ENCODE measurements at regions not wholly inside any gene's neighbourhood (a gene's known extent, or its start where the extent isn't known, plus 50 kb on each side); places are given as distances from the start of the nearest gene placed in this dataset.

DNA sequence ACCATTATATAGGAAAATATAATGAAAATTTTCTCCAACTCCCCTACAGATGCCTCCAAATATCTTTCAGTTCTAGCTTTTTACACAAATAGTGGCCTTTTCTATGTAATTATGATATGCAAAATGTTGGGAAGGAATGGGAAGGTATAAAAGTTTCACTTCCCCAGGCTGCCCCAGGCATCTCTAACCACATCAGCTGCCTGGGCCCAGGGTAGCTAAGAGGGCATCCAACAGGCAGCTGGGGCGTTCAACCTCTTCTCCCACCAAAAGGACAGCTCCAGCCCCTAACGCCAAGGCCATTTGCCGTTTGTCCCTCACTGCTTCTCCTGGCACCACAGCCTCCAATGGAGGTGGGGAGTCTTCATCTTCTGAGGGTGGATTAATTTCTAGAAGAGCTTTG, 188.1 kb upstream of the TSC22D2 start:
- Histone ChIP-seq H3F3A (ENCODE audit: insufficient read depth) (no peaks in the 10 kb centered on the region), H3K27ac (ENCODE audit: low read depth, low read length) (no peak overlapping the region), H3K27me3 (ENCODE audit: low read length) (no peaks in the 10 kb centered on the region), H4K20me1 (ENCODE audit: low read depth, low read length) (no peaks in the 10 kb centered on the region), H3K4me2 (ENCODE audit: low read depth, low read length, poor library complexity, severe bottlenecking) (no peak overlapping the region), H2AFZ (ENCODE audit: low read depth, low read length, severe bottlenecking) (no peak overlapping the region), H3K9me3 (ENCODE audit: insufficient read depth, low read length) (no peaks in the 10 kb centered on the region), H3K79me2 (ENCODE audit: insufficient read depth, low read length) (no peaks in the 10 kb centered on the region), H3K9me2 (replicated peaks; ENCODE audit: insufficient read depth, low read length) (no peaks in the 10 kb centered on the region), H3K9ac (ENCODE audit: low read length) (no peak overlapping the region), H3K4me3 (ENCODE audit: insufficient read depth, low read length, poor library complexity, severe bottlenecking) (no peak overlapping the region), H3K36me3 (ENCODE audit: low read length) (no peaks in the 10 kb centered on the region)
- TF ChIP-seq, protein P1, sequence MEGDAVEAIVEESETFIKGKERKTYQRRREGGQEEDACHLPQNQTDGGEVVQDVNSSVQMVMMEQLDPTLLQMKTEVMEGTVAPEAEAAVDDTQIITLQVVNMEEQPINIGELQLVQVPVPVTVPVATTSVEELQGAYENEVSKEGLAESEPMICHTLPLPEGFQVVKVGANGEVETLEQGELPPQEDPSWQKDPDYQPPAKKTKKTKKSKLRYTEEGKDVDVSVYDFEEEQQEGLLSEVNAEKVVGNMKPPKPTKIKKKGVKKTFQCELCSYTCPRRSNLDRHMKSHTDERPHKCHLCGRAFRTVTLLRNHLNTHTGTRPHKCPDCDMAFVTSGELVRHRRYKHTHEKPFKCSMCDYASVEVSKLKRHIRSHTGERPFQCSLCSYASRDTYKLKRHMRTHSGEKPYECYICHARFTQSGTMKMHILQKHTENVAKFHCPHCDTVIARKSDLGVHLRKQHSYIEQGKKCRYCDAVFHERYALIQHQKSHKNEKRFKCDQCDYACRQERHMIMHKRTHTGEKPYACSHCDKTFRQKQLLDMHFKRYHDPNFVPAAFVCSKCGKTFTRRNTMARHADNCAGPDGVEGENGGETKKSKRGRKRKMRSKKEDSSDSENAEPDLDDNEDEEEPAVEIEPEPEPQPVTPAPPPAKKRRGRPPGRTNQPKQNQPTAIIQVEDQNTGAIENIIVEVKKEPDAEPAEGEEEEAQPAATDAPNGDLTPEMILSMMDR (IDR thresholded peaks at IDR 0.05; ENCODE audit: insufficient read depth, low read length, poor library complexity, severe bottlenecking), result no peak

DNA sequence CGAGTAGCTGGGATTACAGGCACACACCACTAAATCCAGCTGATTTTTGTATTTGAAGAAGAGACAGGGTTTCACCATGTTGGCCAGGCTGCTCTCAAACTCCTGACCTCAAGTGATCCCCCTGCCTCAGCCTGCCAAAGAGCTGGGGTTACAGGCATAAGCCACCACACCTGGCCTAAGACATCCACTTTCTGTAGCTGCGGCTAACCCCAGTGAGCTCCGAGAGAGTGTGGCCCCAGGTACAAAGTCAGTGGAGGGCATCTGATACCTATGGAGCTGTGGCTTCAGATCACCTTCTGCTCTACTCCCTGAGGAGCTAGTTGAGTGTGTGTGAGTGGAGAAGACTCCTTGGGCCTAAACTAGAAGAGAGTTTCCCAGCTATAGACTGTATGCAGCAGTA, 189.3 kb upstream of the TSC22D2 start:
- Histone ChIP-seq H3K9ac (ENCODE audit: low read length) (no peak overlapping the region), H4K20me1 (ENCODE audit: low read depth, low read length) (no peaks in the 10 kb centered on the region), H3K27ac (ENCODE audit: low read depth, low read length) (no peak overlapping the region), H3K9me2 (replicated peaks; ENCODE audit: insufficient read depth, low read length) (no peaks in the 10 kb centered on the region), H3K36me3 (ENCODE audit: low read length) (no peaks in the 10 kb centered on the region), H2AFZ (ENCODE audit: low read depth, low read length, severe bottlenecking) (no peak overlapping the region), H3K4me3 (ENCODE audit: insufficient read depth, low read length, poor library complexity, severe bottlenecking) (no peak overlapping the region), H3K4me2 (ENCODE audit: low read depth, low read length, poor library complexity, severe bottlenecking) (no peak overlapping the region), H3K27me3 (ENCODE audit: low read length) (no peaks in the 10 kb centered on the region), H3K9me3 (ENCODE audit: insufficient read depth, low read length) (no peaks in the 10 kb centered on the region), H3F3A (ENCODE audit: insufficient read depth) (no peaks in the 10 kb centered on the region), H3K79me2 (ENCODE audit: insufficient read depth, low read length) (no peaks in the 10 kb centered on the region)
- TF ChIP-seq, protein P1 (IDR thresholded peaks at IDR 0.05; ENCODE audit: insufficient read depth, low read length, poor library complexity, severe bottlenecking), result no peak
- no peak for TF ChIP-seq EZH2phosphoT487 (conservative IDR thresholded peaks at IDR 0.05; ENCODE audit: low read length)

DNA sequence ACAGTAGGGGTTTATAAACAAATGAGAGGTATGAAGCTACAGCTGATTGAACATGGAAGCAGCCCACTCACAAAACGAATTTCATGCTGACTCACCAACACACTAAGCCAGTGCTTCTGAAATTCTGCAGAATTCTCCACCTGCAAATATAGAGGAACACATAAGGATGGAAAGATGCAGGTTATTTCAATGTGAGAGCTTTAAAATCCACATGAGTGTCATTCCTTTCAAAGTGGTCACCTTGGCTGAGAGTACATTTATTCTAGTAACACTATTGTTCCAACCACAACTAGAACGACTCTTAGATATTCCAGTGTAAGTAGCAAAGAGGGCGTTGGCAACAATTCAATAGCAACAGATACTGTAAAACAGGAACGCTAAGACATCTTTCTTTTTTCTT, 189.9 kb upstream of the TSC22D2 start:
- Histone ChIP-seq H3K9ac (ENCODE audit: low read length) (no peak overlapping the region), H3K79me2 (ENCODE audit: insufficient read depth, low read length) (no peaks in the 10 kb centered on the region), H3K9me3 (ENCODE audit: insufficient read depth, low read length) (no peaks in the 10 kb centered on the region), H3F3A (ENCODE audit: insufficient read depth) (no peaks in the 10 kb centered on the region), H3K9me2 (replicated peaks; ENCODE audit: insufficient read depth, low read length) (no peaks in the 10 kb centered on the region), H2AFZ (ENCODE audit: low read depth, low read length, severe bottlenecking) (no peak overlapping the region), H3K27me3 (ENCODE audit: low read length) (no peaks in the 10 kb centered on the region), H3K4me3 (ENCODE audit: insufficient read depth, low read length, poor library complexity, severe bottlenecking) (no peak overlapping the region), H4K20me1 (ENCODE audit: low read depth, low read length) (no peaks in the 10 kb centered on the region), H3K27ac (ENCODE audit: low read depth, low read length) (no peak overlapping the region), H3K36me3 (ENCODE audit: low read length) (no peaks in the 10 kb centered on the region), H3K4me2 (ENCODE audit: low read depth, low read length, poor library complexity, severe bottlenecking) (no peak overlapping the region)
- no peak for TF ChIP-seq EZH2phosphoT487 (conservative IDR thresholded peaks at IDR 0.05; ENCODE audit: low read length)
- TF ChIP-seq, protein P1 (IDR thresholded peaks at IDR 0.05; ENCODE audit: insufficient read depth, low read length, poor library complexity, severe bottlenecking), result no peak

- H3K4me3 ChIP-seq (ENCODE audit: insufficient read depth, low read length, poor library complexity, severe bottlenecking), result no peak overlapping the region
Observed at GRCh38 chr3:150217691-150218090, 190.4 kb upstream of the TSC22D2 start.

More at GRCh38 chr3:150217691-150218090, 190.4 kb upstream of the TSC22D2 start:
- H3F3A ChIP-seq (ENCODE audit: insufficient read depth), result no peaks in the 10 kb centered on the region
- no peaks in the 10 kb centered on the region for H3K27me3 ChIP-seq (ENCODE audit: low read length)
- H4K20me1 ChIP-seq (ENCODE audit: low read depth, low read length), result no peaks in the 10 kb centered on the region
- H2AFZ ChIP-seq (ENCODE audit: low read depth, low read length, severe bottlenecking), result no peak overlapping the region
- no peaks in the 10 kb centered on the region for H3K9me2 ChIP-seq (replicated peaks; ENCODE audit: insufficient read depth, low read length)
- no peaks in the 10 kb centered on the region for H3K36me3 ChIP-seq (ENCODE audit: low read length)
- H3K27ac ChIP-seq (ENCODE audit: low read depth, low read length), result no peak overlapping the region
- H3K4me2 ChIP-seq (ENCODE audit: low read depth, low read length, poor library complexity, severe bottlenecking), result no peak overlapping the region
- no peaks in the 10 kb centered on the region for H3K79me2 ChIP-seq (ENCODE audit: insufficient read depth, low read length)
- no peak overlapping the region for H3K9ac ChIP-seq (ENCODE audit: low read length)
- H3K9me3 ChIP-seq (ENCODE audit: insufficient read depth, low read length), result no peaks in the 10 kb centered on the region
- TF ChIP-seq, protein P1 (IDR thresholded peaks at IDR 0.05; ENCODE audit: insufficient read depth, low read length, poor library complexity, severe bottlenecking), result no peak
- TF ChIP-seq EZH2phosphoT487 (conservative IDR thresholded peaks at IDR 0.05; ENCODE audit: low read length), result no peak
